Islet precursor cell (in vitro differentiated cells): ENCODE measurements at regions not wholly inside any gene's neighbourhood (a gene's known extent, or its start where the extent isn't known, plus 50 kb on each side); places are given as distances from the start of the nearest gene placed in this dataset.
"Not testable (repeated sequence)": the region's sequence is repeated elsewhere in the genome, so short reads cannot be mapped to it uniquely, and the experiment has no call there.

ENCODE experiments used
- DNase-seq: peaks from one replicate; pipeline ENCODE4 v3.0.0-alpha.2; 2018

- DNase-seq = no peak
These were observed 895.8 kb downstream of the RPS29 start for GRCh38 chr14:48690349-48690748.

GRCh38 chr14:48686650-48687049 is 899.5 kb downstream of the RPS29 start:
- no peak for DNase-seq

- DNase-seq = no peak
These were observed 913.7 kb downstream of the RPS29 start for GRCh38 chr14:48672506-48672905.

GRCh38 chr14:48670939-48671338 is 915.2 kb downstream of the RPS29 start:
- no peak for DNase-seq

- no peak for DNase-seq
These were observed 920.9 kb downstream of the RPS29 start for GRCh38 chr14:48665077-48665784.

GRCh38 chr14:48643241-48643640 is 942.9 kb downstream of the RPS29 start:
- DNase-seq = no peak

GRCh38 chr14:48628870-48629269 is 953.5 kb upstream of the MDGA2 start:
- DNase-seq = no peak

GRCh38 chr14:48622980-48623379 is 947.6 kb upstream of the MDGA2 start:
- DNase-seq = no peak

GRCh38 chr14:48618057-48618456 is 942.7 kb upstream of the MDGA2 start:
- DNase-seq = no peak

- no peak for DNase-seq
These were observed 941.5 kb upstream of the MDGA2 start for GRCh38 chr14:48616931-48617330.

- no peak for DNase-seq
These were observed 940.2 kb upstream of the MDGA2 start for GRCh38 chr14:48615618-48616017.

- DNase-seq = no peak
These were observed 938.6 kb upstream of the MDGA2 start for GRCh38 chr14:48614003-48614402.

GRCh38 chr14:48606960-48607359 is 931.6 kb upstream of the MDGA2 start:
- not testable (repeated sequence) for DNase-seq

- DNase-seq = no peak
These were observed 923.1 kb upstream of the MDGA2 start for GRCh38 chr14:48598458-48598857.

- DNase-seq = no peak
These were observed 910.7 kb upstream of the MDGA2 start for GRCh38 chr14:48586099-48586498.

GRCh38 chr14:48584031-48584430 is 908.6 kb upstream of the MDGA2 start:
- DNase-seq = no peak

- no peak for DNase-seq
These were observed 907.5 kb upstream of the MDGA2 start for GRCh38 chr14:48582938-48583337.

GRCh38 chr14:48580692-48581091 is 905.3 kb upstream of the MDGA2 start:
- DNase-seq = no peak

GRCh38 chr14:48575772-48576171 is 900.4 kb upstream of the MDGA2 start:
- no peak for DNase-seq

GRCh38 chr14:48568688-48569087 is 893.3 kb upstream of the MDGA2 start:
- no peak for DNase-seq

- no peak for DNase-seq
These were observed 892.8 kb upstream of the MDGA2 start for GRCh38 chr14:48568252-48568651.

GRCh38 chr14:48563489-48563888 is 888.1 kb upstream of the MDGA2 start:
- DNase-seq = peak; percentile 96

GRCh38 chr14:48561438-48561837 is 886.0 kb upstream of the MDGA2 start:
- DNase-seq = peak; percentile 80

- no peak for DNase-seq
These were observed 885.0 kb upstream of the MDGA2 start for GRCh38 chr14:48560421-48560820.

GRCh38 chr14:48553443-48553842 is 878.0 kb upstream of the MDGA2 start:
- DNase-seq = no peak
